ENCODE measurements at regions not wholly inside any gene's neighbourhood (a gene's known extent, or its start where the extent isn't known, plus 50 kb on each side); places are given as distances from the start of the nearest gene placed in this dataset.
"Not testable (repeated sequence)": the region's sequence is repeated elsewhere in the genome, so short reads cannot be mapped to it uniquely, and the experiment has no call there.

- DNase-seq (ENCODE audit: low read depth in 3 of 3, low spot score in 2 of 3) = peak in 1 of 3 donors; percentile 32
Measured at GRCh38 chr12:14207905-14208551, 157.5 kb upstream of the ATF7IP start.

- DNase-seq (ENCODE audit: low read depth in 3 of 3, low spot score in 2 of 3) = no peak
Measured at GRCh38 chr12:14211947-14212387, 153.5 kb upstream of the ATF7IP start.

DNA sequence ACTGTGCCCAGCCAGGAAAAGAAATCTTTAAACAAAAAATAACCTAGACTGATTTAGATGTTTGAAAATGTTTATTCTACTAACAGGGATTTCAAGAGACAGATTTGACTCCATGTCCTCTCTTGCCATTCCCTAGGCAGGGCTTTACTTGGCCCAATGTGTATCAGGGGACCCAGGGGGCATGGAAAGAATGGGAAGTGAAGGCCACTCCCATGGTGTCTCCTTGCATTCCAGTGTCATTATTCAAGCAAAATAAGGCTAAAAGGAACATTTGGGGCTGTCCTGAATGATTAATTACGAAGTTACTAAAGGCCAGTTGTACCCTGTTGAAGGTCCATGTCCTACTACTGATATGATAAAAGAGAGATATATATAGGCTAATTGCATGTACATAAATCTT, 151.9 kb upstream of the ATF7IP start:
- DNase-seq (ENCODE audit: low read depth in 3 of 3, low spot score in 2 of 3) = no peak

GRCh38 chr12:14214495-14214894, 151.0 kb upstream of the ATF7IP start:
- DNase-seq (ENCODE audit: low read depth in 3 of 3, low spot score in 2 of 3) = no peak

DNA sequence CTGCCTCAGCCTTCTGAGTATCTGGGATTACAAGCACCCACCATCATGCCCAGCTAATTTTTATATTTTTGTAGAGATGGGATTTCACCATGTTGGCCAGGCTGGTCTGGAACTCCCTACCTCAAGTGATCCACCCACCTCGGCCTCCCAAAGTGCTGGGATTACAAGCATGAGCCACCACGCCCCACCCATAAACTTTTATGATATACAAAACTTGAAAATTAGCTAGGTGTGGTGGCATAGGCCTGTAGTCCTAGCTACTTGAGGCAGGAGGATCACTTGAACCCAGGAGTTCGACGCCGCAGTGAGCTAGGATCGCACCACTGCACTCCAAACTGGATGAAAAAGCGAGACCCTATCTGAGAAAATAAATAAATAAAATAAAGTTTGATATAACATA, 149.5 kb upstream of the ATF7IP start:
- not testable (repeated sequence) for DNase-seq (ENCODE audit: low read depth in 3 of 3, low spot score in 2 of 3)

DNA sequence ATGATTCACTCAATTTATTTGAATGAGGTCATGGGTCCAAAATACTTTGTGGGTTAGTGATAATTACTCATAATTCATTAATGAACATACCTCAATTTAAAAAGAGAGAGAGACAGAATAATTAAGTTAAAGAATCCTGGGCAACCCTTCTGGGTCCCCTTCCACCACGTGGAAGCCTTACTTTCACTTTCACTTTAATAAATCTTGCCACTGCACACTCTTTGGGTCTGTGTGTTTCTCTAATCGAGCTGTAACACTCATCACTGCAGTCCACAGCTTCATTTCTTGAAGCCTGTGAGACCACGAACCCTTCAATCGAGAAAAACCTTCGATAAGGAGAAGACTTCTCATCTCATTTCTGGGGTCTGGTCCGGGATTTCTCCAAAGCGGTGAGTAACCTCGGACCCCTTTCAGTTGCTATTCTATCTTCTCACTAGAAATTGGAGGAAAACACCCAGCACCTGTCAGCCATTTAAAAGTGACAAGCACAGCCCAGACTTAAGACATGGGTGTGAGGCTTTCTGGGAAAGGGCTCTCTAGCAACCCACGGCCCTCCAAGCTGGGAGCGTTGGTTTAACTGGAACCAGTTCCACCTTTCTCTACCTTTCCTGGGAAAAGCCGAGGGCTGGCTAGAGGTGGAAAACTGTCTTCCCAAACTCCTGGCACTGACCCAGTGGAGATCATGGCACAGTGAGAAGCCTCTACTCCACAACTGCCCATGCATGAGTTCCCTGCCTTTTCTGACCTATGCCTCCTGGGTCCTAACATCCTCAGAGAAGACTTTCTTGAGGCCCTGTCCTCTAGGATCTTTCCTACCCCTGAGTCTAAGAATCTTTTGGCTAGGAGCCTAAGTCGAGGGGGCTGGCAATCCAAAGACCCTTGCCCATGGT, 148.8 kb upstream of the ATF7IP start:
- DNase-seq (ENCODE audit: low read depth in 3 of 3, low spot score in 2 of 3) = no peak

GRCh38 chr12:14219156-14219555, 146.3 kb upstream of the ATF7IP start:
- no peak for DNase-seq (ENCODE audit: low read depth in 3 of 3, low spot score in 2 of 3)

DNA sequence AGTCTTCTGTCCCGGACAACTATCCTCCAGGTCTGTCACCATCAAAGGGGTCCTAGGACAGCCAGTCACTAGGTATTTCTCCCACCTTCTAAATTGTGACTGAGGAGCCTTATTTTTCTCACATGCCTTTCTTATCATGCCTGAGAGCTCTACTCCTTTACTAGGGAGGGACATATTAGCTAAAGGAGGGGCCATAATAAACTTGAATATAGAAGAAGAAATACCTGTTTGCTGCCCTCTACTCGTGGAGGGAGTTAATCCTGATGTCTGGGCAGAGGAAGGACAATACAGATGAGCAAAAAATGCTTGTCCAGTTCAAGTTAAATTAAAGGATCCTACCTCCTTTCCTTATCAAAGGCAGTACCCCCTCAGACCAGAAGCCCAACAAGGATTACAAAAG, 145.8 kb upstream of the ATF7IP start:
- DNase-seq (ENCODE audit: low read depth in 3 of 3, low spot score in 2 of 3) = not testable (repeated sequence)

DNA sequence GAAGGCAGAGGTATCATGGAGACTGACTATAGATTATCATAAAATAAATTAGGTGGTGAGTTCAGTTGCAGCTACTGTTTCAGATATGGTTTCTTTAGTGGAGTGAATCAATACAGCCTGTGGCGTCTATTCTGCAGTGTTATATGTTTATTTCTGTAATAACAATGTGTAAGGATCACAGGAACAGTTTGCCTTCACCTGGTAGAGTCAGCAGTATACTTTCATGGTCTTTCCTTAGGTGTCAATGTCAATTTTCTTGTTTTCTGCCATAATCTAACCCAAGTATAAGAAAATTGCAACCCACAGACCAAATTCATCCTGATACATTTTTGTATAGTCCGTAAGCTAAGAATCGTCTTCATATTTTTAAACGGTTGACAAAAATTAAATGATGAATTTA, 140.4 kb upstream of the ATF7IP start:
- DNase-seq (ENCODE audit: low read depth in 3 of 3, low spot score in 2 of 3) = no peak

DNA sequence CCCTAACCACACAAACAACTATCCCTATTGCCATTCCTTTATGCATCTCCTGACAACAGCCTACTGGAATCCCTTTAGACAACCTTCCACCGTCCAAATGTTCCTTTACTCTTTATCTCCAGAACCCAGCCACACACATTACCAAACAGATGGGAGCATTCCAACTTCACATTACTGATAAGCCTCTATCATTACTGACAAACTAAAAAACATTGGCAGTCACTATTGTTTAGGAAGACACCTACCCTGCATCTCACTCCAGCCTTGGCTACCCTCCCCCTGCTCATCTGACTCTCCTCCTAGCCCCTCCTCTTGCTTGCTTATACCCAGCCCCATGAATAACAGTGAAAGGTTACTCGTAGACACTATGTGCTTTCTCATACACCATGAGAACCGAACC, 130.3 kb upstream of the ATF7IP start:
- not testable (repeated sequence) for DNase-seq (ENCODE audit: low read depth in 3 of 3, low spot score in 2 of 3)

GRCh38 chr12:14236641-14237040, 128.8 kb upstream of the ATF7IP start:
- DNase-seq (ENCODE audit: low read depth in 3 of 3, low spot score in 2 of 3) = not testable (repeated sequence)

DNA sequence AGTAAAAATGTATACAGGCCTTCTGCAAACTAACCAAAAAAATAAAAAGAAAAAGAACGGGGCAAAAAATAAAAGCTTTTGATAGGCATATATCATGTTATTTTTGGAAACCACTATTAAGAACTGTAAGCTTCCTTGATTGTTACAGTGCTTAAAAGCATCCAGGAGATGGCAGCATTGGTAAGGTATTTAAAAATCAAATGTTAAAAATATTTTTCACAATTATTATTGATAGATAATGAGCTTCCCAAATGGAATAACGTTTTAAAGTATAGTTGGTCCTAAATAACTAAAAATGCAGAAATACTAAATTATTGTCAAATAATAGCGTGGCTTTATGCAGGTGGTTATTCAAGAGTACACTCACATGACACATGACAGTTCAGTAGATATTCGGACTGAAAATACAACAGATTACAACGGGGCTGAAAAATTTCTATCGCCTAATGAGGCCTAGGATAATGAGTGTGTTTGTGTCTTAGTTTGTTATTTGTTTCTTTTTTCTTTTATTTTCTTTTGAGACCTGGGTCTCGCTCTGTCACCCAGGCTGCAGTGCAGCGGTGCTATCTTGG, 127.2 kb upstream of the ATF7IP start:
- no peak for DNase-seq (ENCODE audit: low read depth in 3 of 3, low spot score in 2 of 3)

- no peak for DNase-seq (ENCODE audit: low read depth in 3 of 3, low spot score in 2 of 3)
Measured at GRCh38 chr12:14239350-14239934, 126.0 kb upstream of the ATF7IP start.

DNA sequence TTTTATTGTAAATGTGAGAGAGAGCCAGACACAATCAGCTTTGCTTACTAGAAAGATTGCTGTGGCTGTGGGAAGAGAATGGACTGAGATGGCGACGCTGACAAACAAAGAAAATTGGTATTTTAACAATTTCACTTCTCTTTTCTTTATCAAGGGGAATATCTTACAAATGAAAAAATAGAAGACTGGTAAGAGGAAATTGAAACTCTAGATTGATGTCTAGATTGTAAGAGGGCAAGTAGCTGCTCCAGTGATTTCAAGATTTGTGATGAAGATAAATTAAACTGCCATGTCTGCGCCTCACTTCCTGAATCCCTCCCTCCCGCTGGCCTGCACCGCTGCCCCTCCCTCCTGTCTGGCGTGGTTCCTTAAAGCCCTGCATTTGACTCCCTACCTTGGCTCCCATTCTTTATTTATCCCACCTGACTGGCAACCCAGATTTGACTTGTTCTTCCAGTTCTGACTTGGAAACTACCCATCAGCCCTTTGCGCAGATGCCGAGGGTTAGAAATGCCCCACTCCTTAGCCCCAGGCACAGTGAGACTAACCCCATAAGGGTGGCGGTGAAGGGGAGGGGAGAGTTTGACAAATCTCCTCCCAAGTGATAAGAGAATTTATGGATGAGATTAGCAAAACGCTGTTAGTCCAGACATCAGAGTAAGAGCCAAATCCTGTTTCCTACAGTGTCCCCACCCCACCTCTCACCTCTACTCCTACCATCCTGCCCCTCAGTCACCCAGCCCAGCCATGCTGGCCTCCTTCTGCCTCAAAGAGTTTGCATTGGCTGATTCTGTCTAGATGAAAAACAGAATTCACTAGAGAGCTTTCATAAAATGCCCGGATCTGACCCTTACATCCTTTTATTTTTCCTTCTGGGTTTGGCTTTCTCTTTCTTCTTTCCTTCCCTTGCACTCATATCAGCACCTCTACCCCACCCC, 125.3 kb upstream of the ATF7IP start:
- DNase-seq (ENCODE audit: low read depth in 3 of 3, low spot score in 2 of 3) = no peak

- no peak for DNase-seq (ENCODE audit: low read depth in 3 of 3, low spot score in 2 of 3)
Measured at GRCh38 chr12:14240873-14241220, 124.6 kb upstream of the ATF7IP start.

GRCh38 chr12:14242825-14243224, 122.7 kb upstream of the ATF7IP start:
- DNase-seq (ENCODE audit: low read depth in 3 of 3, low spot score in 2 of 3) = not testable (repeated sequence)

GRCh38 chr12:14243941-14244340, 121.5 kb upstream of the ATF7IP start:
- DNase-seq (ENCODE audit: low read depth in 3 of 3, low spot score in 2 of 3) = no peak

DNA sequence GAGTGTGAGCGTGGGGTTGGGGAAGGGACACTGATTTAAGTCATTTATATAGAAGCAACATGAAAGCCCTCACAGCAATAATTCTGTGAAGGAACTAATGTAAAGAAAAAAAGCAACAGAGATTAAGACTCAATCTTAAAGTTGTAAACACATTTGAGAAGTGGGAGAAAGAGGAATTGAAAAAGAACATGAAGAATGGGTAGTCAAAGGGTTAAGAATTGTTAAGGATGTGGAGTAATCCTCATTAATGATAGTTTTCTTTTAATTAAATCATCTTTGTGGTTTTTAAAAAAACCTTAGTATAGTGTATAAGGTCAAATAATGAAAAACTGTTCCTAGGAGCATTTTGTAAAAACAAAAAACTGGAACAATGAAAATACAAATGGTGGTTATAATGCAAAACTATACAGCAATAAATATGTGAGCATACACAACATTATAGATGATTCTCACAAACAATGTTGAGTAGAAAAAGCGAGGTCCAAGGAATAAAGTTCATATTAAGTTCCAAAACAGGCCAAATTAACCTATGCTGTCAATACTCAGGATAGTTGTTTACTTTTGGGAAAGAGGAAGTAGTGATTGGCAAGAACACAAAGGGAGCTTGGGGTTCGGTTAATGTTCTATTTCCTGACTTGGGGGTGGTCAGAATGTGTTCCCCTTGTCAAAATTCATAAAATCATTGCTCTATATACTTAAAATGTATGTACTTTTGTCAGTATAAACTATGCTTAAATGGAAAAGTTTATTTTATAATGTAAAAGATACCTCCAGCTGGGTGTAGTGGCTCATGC, 120.4 kb upstream of the ATF7IP start:
- no peak for DNase-seq (ENCODE audit: low read depth in 3 of 3, low spot score in 2 of 3)

DNA sequence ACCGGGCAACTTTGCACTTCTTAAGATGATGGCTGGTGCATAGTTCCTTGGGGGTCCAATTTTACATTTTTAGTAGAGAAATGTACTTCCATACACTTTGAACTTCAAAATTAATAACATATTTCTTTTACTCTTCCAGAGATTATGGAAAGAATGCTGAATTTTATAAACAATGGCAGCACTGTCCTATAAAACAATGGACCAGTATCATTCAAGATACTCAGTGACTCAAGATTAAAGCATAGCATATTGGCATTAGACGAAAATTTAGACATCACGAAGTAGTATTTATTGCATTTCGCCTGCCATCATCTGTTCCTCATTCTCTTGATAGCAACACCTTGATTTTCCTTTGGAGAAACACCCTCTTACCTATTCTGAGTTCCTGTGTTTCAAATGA, 118.3 kb upstream of the ATF7IP start:
- no peak for DNase-seq (ENCODE audit: low read depth in 3 of 3, low spot score in 2 of 3)

DNA sequence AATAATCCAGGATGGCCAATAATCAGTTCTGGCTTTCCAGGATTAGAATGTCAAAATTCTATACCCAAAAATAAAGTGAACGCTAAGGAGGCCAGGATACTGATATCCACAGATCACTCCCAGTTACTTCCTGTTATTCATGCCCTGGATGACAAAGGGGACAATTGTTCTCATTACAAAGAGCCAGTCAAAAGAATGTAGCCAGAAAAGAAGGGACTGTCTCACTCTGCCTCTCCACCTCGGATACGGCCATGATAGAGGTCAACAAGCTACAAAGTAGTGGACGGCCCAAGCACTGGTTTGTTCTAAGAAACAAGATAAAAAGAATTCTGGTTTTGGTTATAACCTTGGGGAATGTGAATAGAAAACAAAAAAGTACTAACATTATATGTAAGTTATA, 116.1 kb upstream of the ATF7IP start:
- no peak for DNase-seq (ENCODE audit: low read depth in 3 of 3, low spot score in 2 of 3)

Data from right renal cortex interstitium (tissue), 3 donors.